IMR-90 (cell line): ENCODE measurements at regions not wholly inside any gene's neighbourhood (a gene's known extent, or its start where the extent isn't known, plus 50 kb on each side); places are given as distances from the start of the nearest gene placed in this dataset.

Experiments used
- ATAC-seq: fragments of 200-7000 bp; cut with Tn5 transposase; 2 replicates; pipeline ENCODE4 v1.9.1; 2020; ENCODE audit warnings: low read depth, mild to moderate bottlenecking, moderate library complexity
- BruUV-seq: library from RNA; stranded (reverse); fragments of 400-500 nt; replicated peaks from 2 replicates; lab custom pipeline; 2021; lab: Mats Ljungman, UMichigan
- CTCF ChIA-PET: fragments of 300-600 bp; formaldehyde crosslinking; extraction: SDS; loops from one replicate; lab custom pipeline; 2021; ENCODE audit warnings: antibody characterized with exemption; lab: Yijun Ruan, JAX
- POLR2A ChIA-PET: fragments of 300-600 bp; sonication (Branson Sonifier 250); formaldehyde crosslinking; loops from one replicate; lab custom pipeline; 2022; ENCODE audit warnings: antibody characterized with exemption; ENCODE audit not compliant: unreplicated experiment; lab: Charles Lee
- DNase-seq: peaks from one replicate; pipeline ENCODE4 v3.0.0; 2013
- H2AFZ ChIP-seq: replicated peaks from 2 replicates; pipeline ENCODE3; 2013; ENCODE audit warnings: low read length, mild to moderate bottlenecking; ENCODE audit not compliant: poor library complexity
- H2AK5ac ChIP-seq: 2 replicates; pipeline ENCODE4 v1.6.1; 2013; ENCODE audit warnings: low read depth, low read length, inconsistent platforms
- H2AK9ac ChIP-seq: replicated peaks from 2 replicates; pipeline ENCODE3; 2013; ENCODE audit warnings: mild to moderate bottlenecking, low read depth, low read length, moderate library complexity; ENCODE audit not compliant: poor library complexity
- H2BK120ac ChIP-seq: 2 replicates; pipeline ENCODE4 v1.6.1; 2013; ENCODE audit warnings: low read depth, low read length, inconsistent platforms
- H2BK15ac ChIP-seq: 3 replicates; pipeline ENCODE4 v1.6.1; 2013; ENCODE audit warnings: low read depth, low read length, inconsistent platforms
- H2BK20ac ChIP-seq: 2 replicates; pipeline ENCODE4 v1.6.1; 2013; ENCODE audit warnings: low read depth, mild to moderate bottlenecking, inconsistent platforms, low read length, moderate library complexity
- H2BK5ac ChIP-seq: 2 replicates; pipeline ENCODE4 v1.6.1; 2013; ENCODE audit warnings: mild to moderate bottlenecking, low read depth, low read length, inconsistent platforms; ENCODE audit not compliant: poor library complexity, severe bottlenecking
- H3K14ac ChIP-seq: replicated peaks from 2 replicates; pipeline ENCODE4 v1.6.1; 2013; ENCODE audit warnings: low read depth, low read length, inconsistent platforms
- H3K18ac ChIP-seq: 2 replicates; pipeline ENCODE4 v1.6.1; 2013; ENCODE audit warnings: low read depth, low read length, control low read depth
- H3K23ac ChIP-seq: 2 replicates; pipeline ENCODE4 v1.6.1; 2013; ENCODE audit warnings: low read depth, low read length, inconsistent platforms
- H3K27ac ChIP-seq: 2 replicates; pipeline ENCODE4 v1.5.1; 2013; ENCODE audit warnings: mild to moderate bottlenecking, control low read depth, low read length; ENCODE audit not compliant: insufficient read depth
- H3K27me3 ChIP-seq: 2 replicates; pipeline ENCODE4 v1.6.1; 2013; ENCODE audit warnings: low read length; ENCODE audit not compliant: control insufficient read depth, insufficient read depth
- H3K36me3 ChIP-seq: 2 replicates; pipeline ENCODE4 v1.6.1; 2013; ENCODE audit warnings: low read length, mixed read lengths; ENCODE audit not compliant: control insufficient read depth, insufficient read depth
- H3K4ac ChIP-seq: 2 replicates; pipeline ENCODE4 v1.6.1; 2013; ENCODE audit warnings: low read depth, low read length, inconsistent platforms
- H3K4me1 ChIP-seq: 2 replicates; pipeline ENCODE4 v1.6.1; 2013; ENCODE audit warnings: low read length, mixed read lengths; ENCODE audit not compliant: control insufficient read depth, insufficient read depth
- H3K4me2 ChIP-seq: 2 replicates; pipeline ENCODE4 v1.6.1; 2013; ENCODE audit warnings: low read depth, mild to moderate bottlenecking, control low read depth, low read length, moderate library complexity
- H3K4me3 ChIP-seq: 2 replicates; pipeline ENCODE4 v1.5.1; 2013; ENCODE audit warnings: low read depth, mild to moderate bottlenecking, control low read depth, low read length, moderate library complexity; ENCODE audit not compliant: insufficient read depth
- H3K56ac ChIP-seq: 2 replicates; pipeline ENCODE4 v1.6.1; 2013; ENCODE audit warnings: low read length, inconsistent platforms; ENCODE audit not compliant: insufficient read depth; ENCODE audit errors: extremely low read depth
- H3K79me1 ChIP-seq, 2 experiments: 2 replicates each; pipeline ENCODE4 v1.6.1; 2013; ENCODE audit warnings: low read length in 2 of 2, inconsistent platforms in 1 of 2, low read depth in 1 of 2
- H3K9ac ChIP-seq: 2 replicates; pipeline ENCODE4 v1.6.1; 2013; ENCODE audit warnings: low read depth, low read length, control low read depth
- H3K9me1 ChIP-seq: 2 replicates; pipeline ENCODE4 v1.6.1; 2013; ENCODE audit warnings: low read length, inconsistent platforms; ENCODE audit not compliant: insufficient read depth
- H3K9me3 ChIP-seq: 2 replicates; pipeline ENCODE4 v1.6.1; 2013; ENCODE audit warnings: low read length; ENCODE audit not compliant: control insufficient read depth, insufficient read depth
- H4K20me1 ChIP-seq: 2 replicates; pipeline ENCODE4 v1.6.1; 2013; ENCODE audit warnings: low read length, inconsistent platforms; ENCODE audit not compliant: insufficient read depth
- H4K5ac ChIP-seq: 2 replicates; pipeline ENCODE4 v1.6.1; 2013; ENCODE audit warnings: mild to moderate bottlenecking, low read depth, low read length, control low read depth
- H4K8ac ChIP-seq, 2 experiments: 2 replicates each; pipeline ENCODE4 v1.6.1; 2013; ENCODE audit warnings: low read depth in 2 of 2, low read length in 2 of 2, control low read depth in 1 of 2, inconsistent platforms in 1 of 2
- H4K91ac ChIP-seq: 2 replicates; pipeline ENCODE4 v1.6.1; 2013; ENCODE audit warnings: low read depth, low read length, inconsistent platforms; ENCODE audit not compliant: insufficient read depth
- BHLHE40 ChIP-seq: fragments of 150-350 bp; IDR thresholded peaks from 2 replicates; pipeline ENCODE4 v1.6.1; 2016; ENCODE audit warnings: mild to moderate bottlenecking, low read depth, low read length
- CEBPB ChIP-seq: IDR thresholded peaks from 2 replicates; pipeline ENCODE4 v1.6.1; 2012; ENCODE audit warnings: low read depth, low read length, improper control_type of control experiment
- CHD1 ChIP-seq: IDR thresholded peaks from 2 replicates; pipeline ENCODE4 v1.6.1; 2012; ENCODE audit warnings: low read depth, low read length, improper control_type of control experiment
- ELK1 ChIP-seq: fragments of 150-350 bp; IDR thresholded peaks from 2 replicates; pipeline ENCODE4 v1.6.1; 2016; ENCODE audit warnings: low read depth, mild to moderate bottlenecking, low read length, moderate library complexity, borderline replicate concordance
- FOS ChIP-seq: fragments of 150-350 bp; IDR thresholded peaks from 2 replicates; pipeline ENCODE4 v1.6.1; 2016; ENCODE audit warnings: low read depth, low read length
- MAFK ChIP-seq: IDR thresholded peaks from 2 replicates; pipeline ENCODE4 v1.6.1; 2012; ENCODE audit warnings: low read depth, low read length, improper control_type of control experiment
- MAZ ChIP-seq: IDR thresholded peaks from 2 replicates; pipeline ENCODE4 v1.6.1; 2012; ENCODE audit warnings: low read depth, mild to moderate bottlenecking, low read length, improper control_type of control experiment, moderate library complexity, borderline replicate concordance
- MXI1 ChIP-seq: IDR thresholded peaks from 2 replicates; pipeline ENCODE4 v1.6.1; 2012; ENCODE audit warnings: low read depth, mild to moderate bottlenecking, low read length, moderate library complexity, borderline replicate concordance
- NFE2L2 ChIP-seq: fragments of 150-350 bp; IDR thresholded peaks from 2 replicates; pipeline ENCODE4 v1.6.1; 2016; ENCODE audit warnings: low read depth, mild to moderate bottlenecking, low read length
- POLR2A ChIP-seq: IDR thresholded peaks from 2 replicates; pipeline ENCODE4 v1.6.1; 2012; ENCODE audit warnings: mild to moderate bottlenecking, low read depth, low read length
- RAD21 ChIP-seq: IDR thresholded peaks from 2 replicates; pipeline ENCODE4 v1.6.1; 2012; ENCODE audit warnings: low read length, improper control_type of control experiment
- RCOR1 ChIP-seq: IDR thresholded peaks from 2 replicates; pipeline ENCODE4 v1.6.1; 2012; ENCODE audit warnings: mild to moderate bottlenecking, low read length, improper control_type of control experiment; ENCODE audit not compliant: insufficient replicate concordance
- RFX5 ChIP-seq: IDR thresholded peaks from 2 replicates; pipeline ENCODE4 v1.8.0; 2012; ENCODE audit warnings: low read depth, mild to moderate bottlenecking, low read length, moderate library complexity
- SMC3 ChIP-seq: fragments of 150-350 bp; IDR thresholded peaks from 2 replicates; pipeline ENCODE4 v1.6.1; 2016; ENCODE audit warnings: low read depth, mild to moderate bottlenecking, antibody characterized with exemption, low read length, moderate library complexity
- USF2 ChIP-seq: fragments of 150-350 bp; IDR thresholded peaks from 2 replicates; pipeline ENCODE4 v1.6.1; 2017; ENCODE audit warnings: mild to moderate bottlenecking, antibody characterized with exemption, low read length, low read depth
- WGBS, 2 experiments: methylation state at CpG; one replicate each; pipeline versions ENCODE4 v1.1.5 to v1.1.7; 2013; ENCODE audit warnings: missing lambda C conversion rate in 2 of 2; ENCODE audit not compliant: insufficient read length in 1 of 2; ENCODE audit errors: extremely low coverage in 2 of 2; 5-methylcytosine and 5-hydroxymethylcytosine counted together
- dilution Hi-C: fragments of 300-500 bp; cut with HindIII; formaldehyde crosslinking; loops from one replicate; pipeline ENCODE4 v1.14.3; 2018; ENCODE audit warnings: low sequenced_read_pairs; ENCODE audit not compliant: unreplicated experiment
- in situ Hi-C: fragments of 300-500 bp; cut with MboI; formaldehyde crosslinking; loops from 3 replicates; pipeline ENCODE4 v1.14.3; 2019; ENCODE audit warnings: low sequenced_read_pairs, inconsistent platforms, mixed read lengths
- intact Hi-C: fragments of 100-400 bp; cut with micrococcal nuclease; formaldehyde crosslinking; loops from 2 replicates; pipeline ENCODE4 v1.10.0; 2022
- TF ChIP-seq, protein P1 (sequence below): conservative IDR thresholded peaks from 2 replicates; pipeline ENCODE4 v1.5.1; 2012; ENCODE audit warnings: mild to moderate bottlenecking, low read depth, low read length, improper control_type of control experiment

GRCh38 chr1:80837066-80837465 lies 963.7 kb upstream of the ADGRL2 start:
- ChIA-PET CTCF (no interaction called here), POLR2A (no interaction called here)
- no peak overlapping the region for H3K14ac ChIP-seq
- no CpG with 5 or more reads among the region's 2 CpGs for WGBS, 2 experiments
- no peak overlapping the region for H3K4ac ChIP-seq
- no peak overlapping the region for H3K56ac ChIP-seq
- in situ Hi-C loops = no loop called here
- BruUV-seq = no TSS peak
- H3K23ac ChIP-seq = no peak overlapping the region
- no peak overlapping the region for H2BK15ac ChIP-seq
- no peak overlapping the region for H3K27ac ChIP-seq
- no peak overlapping the region for H2BK20ac ChIP-seq
- H3K4me3 ChIP-seq = no peak overlapping the region
- H3K4me2 ChIP-seq = no peak overlapping the region
- H2BK120ac ChIP-seq = no peak overlapping the region
- no peak overlapping the region for H4K5ac ChIP-seq
- H3K18ac ChIP-seq = no peak overlapping the region
- DNase-seq (no peak), ATAC-seq (no peak)
- H3K36me3 ChIP-seq = no peaks in the 10 kb centered on the region
- no peak overlapping the region for H2AK9ac ChIP-seq
- no peak overlapping the region for H2AK5ac ChIP-seq
- no peak for TF ChIP-seq ELK1
- no peak for TF ChIP-seq RCOR1
- TF ChIP-seq RFX5 = no peak
- no peak for TF ChIP-seq RAD21
- no peak for TF ChIP-seq NFE2L2
- no peak for TF ChIP-seq SMC3
- TF ChIP-seq CHD1 = no peak
- TF ChIP-seq USF2 = no peak
- no peak for TF ChIP-seq MAFK
- TF ChIP-seq, protein P1, sequence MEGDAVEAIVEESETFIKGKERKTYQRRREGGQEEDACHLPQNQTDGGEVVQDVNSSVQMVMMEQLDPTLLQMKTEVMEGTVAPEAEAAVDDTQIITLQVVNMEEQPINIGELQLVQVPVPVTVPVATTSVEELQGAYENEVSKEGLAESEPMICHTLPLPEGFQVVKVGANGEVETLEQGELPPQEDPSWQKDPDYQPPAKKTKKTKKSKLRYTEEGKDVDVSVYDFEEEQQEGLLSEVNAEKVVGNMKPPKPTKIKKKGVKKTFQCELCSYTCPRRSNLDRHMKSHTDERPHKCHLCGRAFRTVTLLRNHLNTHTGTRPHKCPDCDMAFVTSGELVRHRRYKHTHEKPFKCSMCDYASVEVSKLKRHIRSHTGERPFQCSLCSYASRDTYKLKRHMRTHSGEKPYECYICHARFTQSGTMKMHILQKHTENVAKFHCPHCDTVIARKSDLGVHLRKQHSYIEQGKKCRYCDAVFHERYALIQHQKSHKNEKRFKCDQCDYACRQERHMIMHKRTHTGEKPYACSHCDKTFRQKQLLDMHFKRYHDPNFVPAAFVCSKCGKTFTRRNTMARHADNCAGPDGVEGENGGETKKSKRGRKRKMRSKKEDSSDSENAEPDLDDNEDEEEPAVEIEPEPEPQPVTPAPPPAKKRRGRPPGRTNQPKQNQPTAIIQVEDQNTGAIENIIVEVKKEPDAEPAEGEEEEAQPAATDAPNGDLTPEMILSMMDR = no peak
- TF ChIP-seq BHLHE40 = no peak
- no peak for TF ChIP-seq MAZ
- TF ChIP-seq MXI1 = no peak
- TF ChIP-seq FOS = no peak
- no peak for TF ChIP-seq POLR2A
- no peak for TF ChIP-seq CEBPB
- no peaks in the 10 kb centered on the region for H3K4me1 ChIP-seq
- H4K8ac ChIP-seq = no peak overlapping the region
- H2AFZ ChIP-seq = no peak overlapping the region
- H4K20me1 ChIP-seq = no peaks in the 10 kb centered on the region
- dilution Hi-C loops = no loop called here
- intact Hi-C loops = no loop called here
- H3K9me3 ChIP-seq = no peaks in the 10 kb centered on the region
- H3K9ac ChIP-seq = no peak overlapping the region
- H3K79me1 ChIP-seq = no peaks in the 10 kb centered on the region
- H4K91ac ChIP-seq = no peak overlapping the region
- no peaks in the 10 kb centered on the region for H3K9me1 ChIP-seq
- no peaks in the 10 kb centered on the region for H3K27me3 ChIP-seq
- H2BK5ac ChIP-seq = no peak overlapping the region
